Neural progenitor cell (in vitro differentiated cells): ENCODE measurements at regions not wholly inside any gene's neighbourhood (a gene's known extent, or its start where the extent isn't known, plus 50 kb on each side); places are given as distances from the start of the nearest gene placed in this dataset.
A peak's percentile ranks its signal among the peaks of the same experiment; 100 is the strongest.

Experiments
- DNase-seq: peaks from one replicate; pipeline ENCODE4 v3.0.0-alpha.2; 2016; ENCODE audit warnings: low spot score
- H2AFZ ChIP-seq: fragments of 200-600 bp; sonication (generic); replicated peaks from 2 replicates; pipeline ENCODE4 v1.6.1; 2016; ENCODE audit warnings: antibody characterized with exemption
- H3F3A ChIP-seq: fragments of 200-600 bp; sonication (generic); 2 replicates; pipeline ENCODE4 v1.6.1; 2016; ENCODE audit warnings: antibody characterized with exemption, low read depth
- H3K27ac ChIP-seq: fragments of 200-600 bp; sonication (generic); 2 replicates; pipeline ENCODE4 v1.5.1; 2016; ENCODE audit warnings: mild to moderate bottlenecking
- H3K27me3 ChIP-seq: fragments of 200-600 bp; sonication (generic); 2 replicates; pipeline ENCODE4 v1.6.1; 2016; ENCODE audit warnings: mild to moderate bottlenecking, moderate library complexity
- H3K36me3 ChIP-seq: fragments of 200-600 bp; sonication (generic); 2 replicates; pipeline ENCODE4 v1.5.1; 2016
- H3K4me1 ChIP-seq: fragments of 200-600 bp; sonication (generic); 2 replicates; pipeline ENCODE4 v1.6.1; 2016; ENCODE audit warnings: mixed run types
- H3K4me2 ChIP-seq: fragments of 200-600 bp; sonication (generic); 2 replicates; pipeline ENCODE4 v1.6.1; 2016
- H3K4me3 ChIP-seq: fragments of 200-600 bp; sonication (generic); 2 replicates; pipeline ENCODE4 v1.5.1; 2016
- H3K79me2 ChIP-seq: fragments of 200-600 bp; sonication (generic); 2 replicates; pipeline ENCODE4 v1.6.1; 2016; ENCODE audit warnings: low read depth
- H3K9ac ChIP-seq: fragments of 200-600 bp; sonication (generic); 2 replicates; pipeline ENCODE4 v1.6.1; 2016
- H3K9me3 ChIP-seq: fragments of 200-600 bp; sonication (generic); 2 replicates; pipeline ENCODE4 v1.5.1; 2016; ENCODE audit warnings: low read depth
- H4K20me1 ChIP-seq: fragments of 200-600 bp; sonication (generic); 2 replicates; pipeline ENCODE4 v1.6.1; 2016; ENCODE audit warnings: low read depth
- H3K27ac Mint-ChIP-seq: 3 replicates; pipeline ENCODE4 v1.8.0; 2021; ENCODE audit warnings: mixed read lengths
- H3K27me3 Mint-ChIP-seq: 2 replicates; pipeline ENCODE4 v1.8.0; 2022; ENCODE audit warnings: low read depth, mild to moderate bottlenecking, inconsistent platforms, moderate library complexity, mixed read lengths; ENCODE audit not compliant: insufficient read depth
- H3K36me3 Mint-ChIP-seq: 3 replicates; pipeline ENCODE4 v1.8.0; 2021; ENCODE audit warnings: mixed read lengths
- H3K4me1 Mint-ChIP-seq: 3 replicates; pipeline ENCODE4 v1.8.0; 2021; ENCODE audit warnings: mixed read lengths
- H3K4me3 Mint-ChIP-seq: 3 replicates; pipeline ENCODE4 v1.8.0; 2021; ENCODE audit warnings: mild to moderate bottlenecking, moderate library complexity, mixed read lengths
- H3K9me3 Mint-ChIP-seq: 3 replicates; pipeline ENCODE4 v1.8.0; 2020; ENCODE audit warnings: mixed read lengths
- CTCF ChIP-seq: fragments of 200-600 bp; sonication (generic); IDR thresholded peaks from 2 replicates; pipeline ENCODE4 v1.5.1; 2017; ENCODE audit warnings: antibody characterized with exemption, mild to moderate bottlenecking
- EZH2 ChIP-seq: fragments of 200-600 bp; sonication (generic); IDR thresholded peaks from 2 replicates; pipeline ENCODE4 v1.6.1; 2017; ENCODE audit warnings: antibody characterized with exemption, mild to moderate bottlenecking, moderate library complexity
- EZH2phosphoT487 ChIP-seq: fragments of 200-600 bp; sonication (generic); IDR thresholded peaks from 2 replicates; pipeline ENCODE4 v1.6.1; 2017; ENCODE audit warnings: antibody characterized with exemption

DNA sequence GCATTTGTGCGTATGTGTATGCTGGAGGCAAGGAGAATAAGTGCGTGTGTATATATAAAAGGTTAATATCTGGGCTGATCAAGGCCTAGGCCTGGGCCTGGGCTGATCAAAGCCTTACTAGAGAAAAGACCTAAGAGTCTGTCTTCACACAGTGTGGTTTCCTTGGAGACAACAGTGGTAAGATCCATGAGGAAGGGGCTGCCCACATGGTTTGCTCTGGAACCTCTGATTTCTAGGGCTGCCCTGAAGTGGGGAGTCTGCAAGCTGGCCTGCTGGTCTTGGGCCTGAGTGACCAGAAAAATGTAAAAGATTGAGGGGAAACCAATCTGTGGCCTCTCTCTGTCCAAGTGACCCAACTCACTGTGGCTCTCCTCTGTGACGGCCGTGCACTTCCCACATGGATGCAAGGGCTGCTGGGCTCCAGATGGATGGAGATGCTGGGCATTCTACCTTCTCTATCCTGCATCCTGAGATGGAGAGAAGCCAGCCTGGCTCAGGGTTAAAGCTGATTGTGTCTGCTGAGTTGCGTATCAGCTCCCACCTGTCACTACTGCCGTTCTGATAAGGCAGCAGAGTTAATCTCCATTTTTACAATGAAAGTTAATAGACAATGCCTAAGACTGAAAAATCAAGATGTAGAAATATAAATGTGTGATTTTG is 90.3 kb upstream of the NXT1 start:
- Histone ChIP-seq H3K4me2 (no peak overlapping the region), H3K27me3 (no peaks in the 10 kb centered on the region), H3K9ac (no peak overlapping the region), H3K4me1 (peaks cover 22% of the 10 kb centered on the region), H3K36me3 (no peaks in the 10 kb centered on the region), H3K4me3 (no peak overlapping the region), H3F3A (no peaks in the 10 kb centered on the region), H3K79me2 (no peaks in the 10 kb centered on the region), H3K27ac (no peak overlapping the region), H3K9me3 (no peaks in the 10 kb centered on the region), H4K20me1 (no peaks in the 10 kb centered on the region), H2AFZ (no peak overlapping the region)
- no peak overlapping the region for H3K27ac Mint-ChIP-seq
- no peak for TF ChIP-seq CTCF
- no peak for TF ChIP-seq EZH2phosphoT487
- TF ChIP-seq EZH2, result no peak
- no peak for DNase-seq
- no peaks in the 10 kb centered on the region for H3K36me3 Mint-ChIP-seq
- peaks cover 35% of the 10 kb centered on the region for H3K4me1 Mint-ChIP-seq
- H3K9me3 Mint-ChIP-seq, result peaks cover 4% of the 10 kb centered on the region
- H3K27me3 Mint-ChIP-seq, result peaks cover 2% of the 10 kb centered on the region
- H3K4me3 Mint-ChIP-seq, result no peak overlapping the region

DNA sequence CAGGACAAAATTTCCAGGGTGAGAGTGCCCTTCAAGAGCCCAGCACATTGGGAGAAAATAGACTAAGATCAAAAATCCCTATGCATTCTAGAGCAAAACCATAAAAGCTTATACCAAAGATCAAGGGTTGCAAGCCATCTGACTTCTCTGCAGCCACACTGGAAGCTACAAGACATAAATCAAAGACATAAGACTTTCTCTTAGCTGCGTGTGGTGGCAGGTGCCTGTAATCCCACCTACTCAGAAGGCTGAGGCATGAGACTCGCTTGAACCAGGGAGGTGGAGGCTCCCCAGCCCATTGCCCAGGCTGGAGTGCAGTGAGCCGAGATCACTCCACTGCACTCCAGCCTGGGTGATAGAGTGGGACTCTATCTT is 91.9 kb upstream of the NXT1 start:
- TF ChIP-seq CTCF, result no peak
- TF ChIP-seq EZH2, result no peak
- Histone ChIP-seq H3K9me3 (no peaks in the 10 kb centered on the region), H2AFZ (no peak overlapping the region), H3K27me3 (no peaks in the 10 kb centered on the region), H4K20me1 (no peaks in the 10 kb centered on the region), H3F3A (no peaks in the 10 kb centered on the region), H3K4me2 (no peak overlapping the region), H3K79me2 (no peaks in the 10 kb centered on the region), H3K4me3 (no peak overlapping the region), H3K27ac (no peak overlapping the region), H3K9ac (no peak overlapping the region), H3K36me3 (no peaks in the 10 kb centered on the region), H3K4me1 (peaks cover 27% of the 10 kb centered on the region)
- Mint-ChIP-seq H3K4me1 (peaks cover 45% of the 10 kb centered on the region), H3K27me3 (no peaks in the 10 kb centered on the region), H3K36me3 (no peaks in the 10 kb centered on the region), H3K4me3 (no peak overlapping the region), H3K9me3 (peaks cover 4% of the 10 kb centered on the region), H3K27ac (no peak overlapping the region)
- DNase-seq, result no peak

DNA sequence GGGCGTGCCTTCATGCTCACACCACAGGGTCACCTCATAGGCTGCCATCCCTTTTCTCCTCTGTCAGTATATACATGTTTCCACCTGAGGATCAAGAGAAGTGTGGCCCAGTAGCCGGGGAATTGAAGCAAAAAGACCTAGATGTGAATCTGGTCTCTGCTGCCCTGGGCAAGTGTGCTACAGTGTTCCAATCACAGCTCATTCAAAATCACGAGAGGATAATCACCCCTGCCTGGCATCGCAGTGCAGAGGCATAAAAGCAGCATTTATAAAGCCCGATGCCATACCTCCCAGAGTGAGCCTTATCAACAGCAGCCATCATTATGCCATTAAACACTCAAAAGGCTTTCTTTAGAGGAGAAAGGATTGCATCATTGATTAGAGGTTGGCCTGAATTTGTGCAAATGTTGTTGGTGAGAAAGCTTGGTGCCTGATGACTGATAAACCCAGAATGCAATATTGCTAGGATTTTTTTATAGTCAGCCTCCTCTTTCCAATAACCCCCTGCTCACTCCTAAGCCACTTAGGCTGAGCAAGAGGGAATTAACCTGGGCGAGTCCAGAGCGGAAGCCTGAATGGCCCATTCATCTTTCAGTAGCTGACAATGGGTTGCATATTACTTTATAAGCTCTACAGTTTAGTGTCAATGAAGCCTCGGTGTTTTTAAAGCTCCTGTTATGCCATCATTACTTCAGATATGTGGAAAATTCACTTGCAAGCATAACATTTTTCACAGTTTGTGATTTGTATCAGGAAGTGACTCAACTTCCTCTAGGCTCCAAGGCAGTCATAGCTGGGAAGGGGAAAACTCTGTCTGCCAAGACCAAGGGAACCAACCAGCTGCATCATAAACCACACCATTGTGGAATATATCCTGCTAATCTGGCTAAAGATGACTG is 92.5 kb upstream of the NXT1 start:
- no peaks in the 10 kb centered on the region for H3K9me3 ChIP-seq
- no peaks in the 10 kb centered on the region for H3F3A ChIP-seq
- no peak overlapping the region for H3K4me3 ChIP-seq
- Mint-ChIP-seq H3K4me1 (peaks cover 45% of the 10 kb centered on the region), H3K4me3 (no peak overlapping the region), H3K9me3 (no peaks in the 10 kb centered on the region), H3K36me3 (no peaks in the 10 kb centered on the region), H3K27ac (peak overlapping the region; percentile 38), H3K27me3 (no peaks in the 10 kb centered on the region)
- H3K27me3 ChIP-seq, result no peaks in the 10 kb centered on the region
- H3K9ac ChIP-seq, result no peak overlapping the region
- no peaks in the 10 kb centered on the region for H3K79me2 ChIP-seq
- no peaks in the 10 kb centered on the region for H3K36me3 ChIP-seq
- no peaks in the 10 kb centered on the region for H4K20me1 ChIP-seq
- no peak for TF ChIP-seq CTCF
- TF ChIP-seq EZH2, result no peak
- TF ChIP-seq EZH2phosphoT487, result no peak
- no peak overlapping the region for H3K4me2 ChIP-seq
- H2AFZ ChIP-seq, result no peak overlapping the region
- no peak overlapping the region for H3K27ac ChIP-seq
- H3K4me1 ChIP-seq, result peaks cover 27% of the 10 kb centered on the region
- DNase-seq, result no peak
